ENCODE measurements at regions not wholly inside any gene's neighbourhood (a gene's known extent, or its start where the extent isn't known, plus 50 kb on each side); places are given as distances from the start of the nearest gene placed in this dataset.

GRCh38 chr6:105628156-105628860 is 225.4 kb upstream of the PREP start:
- DNase-seq (ENCODE audit: low spot score), result no peak
- H3K4me3 Mint-ChIP-seq (ENCODE audit: low read depth), result no peak overlapping the region
- H3K36me3 Mint-ChIP-seq (ENCODE audit: low read depth), result peaks cover 43% of the 10 kb centered on the region
- peaks cover 5% of the 10 kb centered on the region for H3K27me3 Mint-ChIP-seq (ENCODE audit: low read depth)
- peaks cover 65% of the 10 kb centered on the region for H3K9me3 Mint-ChIP-seq
- H3K4me1 Mint-ChIP-seq (ENCODE audit: low read depth), result peaks cover 38% of the 10 kb centered on the region
- H3K27ac Mint-ChIP-seq, result peak overlapping the region; percentile 43
- intact Hi-C loops (cut with micrococcal nuclease), result no loop called here

- Mint-ChIP-seq H3K9me3 (peaks cover 52% of the 10 kb centered on the region), H3K4me1 (ENCODE audit: low read depth) (peaks cover 55% of the 10 kb centered on the region), H3K27me3 (ENCODE audit: low read depth) (peaks cover 5% of the 10 kb centered on the region), H3K27ac (peak overlapping the region; percentile 79), H3K4me3 (ENCODE audit: low read depth) (peak overlapping the region; percentile 9), H3K36me3 (ENCODE audit: low read depth) (peaks cover 44% of the 10 kb centered on the region)
- intact Hi-C loops (cut with micrococcal nuclease), result loop anchor here (1.0 to 2.0 kb wide), 3 partner anchors 20 to 36 kb away; no protein-coding TSS in a partner anchor
- no peak for DNase-seq (ENCODE audit: low spot score)
Measured at GRCh38 chr6:105626295-105627158, 223.6 kb upstream of the PREP start.

GRCh38 chr6:105624021-105624420 is 221.1 kb upstream of the PREP start:
- Mint-ChIP-seq H3K4me3 (ENCODE audit: low read depth) (no peak overlapping the region), H3K36me3 (ENCODE audit: low read depth) (peaks cover 31% of the 10 kb centered on the region), H3K4me1 (ENCODE audit: low read depth) (peaks cover 67% of the 10 kb centered on the region), H3K27me3 (ENCODE audit: low read depth) (no peaks in the 10 kb centered on the region), H3K27ac (no peak overlapping the region), H3K9me3 (peaks cover 35% of the 10 kb centered on the region)
- no peak for DNase-seq (ENCODE audit: low spot score)
- intact Hi-C loops (cut with micrococcal nuclease), result no loop called here

GRCh38 chr6:105622226-105622625 is 219.3 kb upstream of the PREP start:
- peak overlapping the region; percentile 28 for H3K27ac Mint-ChIP-seq
- intact Hi-C loops (cut with micrococcal nuclease), result no loop called here
- H3K36me3 Mint-ChIP-seq (ENCODE audit: low read depth), result peaks cover 22% of the 10 kb centered on the region
- H3K4me1 Mint-ChIP-seq (ENCODE audit: low read depth), result peaks cover 52% of the 10 kb centered on the region
- no peak overlapping the region for H3K4me3 Mint-ChIP-seq (ENCODE audit: low read depth)
- peaks cover 24% of the 10 kb centered on the region for H3K9me3 Mint-ChIP-seq
- DNase-seq (ENCODE audit: low spot score), result no peak
- peaks cover 2% of the 10 kb centered on the region for H3K27me3 Mint-ChIP-seq (ENCODE audit: low read depth)

- peaks cover 23% of the 10 kb centered on the region for H3K36me3 Mint-ChIP-seq (ENCODE audit: low read depth)
- H3K9me3 Mint-ChIP-seq, result peaks cover 24% of the 10 kb centered on the region
- DNase-seq (ENCODE audit: low spot score), result no peak
- intact Hi-C loops (cut with micrococcal nuclease), result loop anchor here (1.0 kb wide), 3 partner anchors 25 to 137 kb away; no protein-coding TSS in a partner anchor
- H3K4me3 Mint-ChIP-seq (ENCODE audit: low read depth), result no peak overlapping the region
- H3K27me3 Mint-ChIP-seq (ENCODE audit: low read depth), result peaks cover 2% of the 10 kb centered on the region
- H3K4me1 Mint-ChIP-seq (ENCODE audit: low read depth), result peaks cover 46% of the 10 kb centered on the region
- peak overlapping the region; percentile 28 for H3K27ac Mint-ChIP-seq
Measured at GRCh38 chr6:105621564-105622175, 218.8 kb upstream of the PREP start.

- peaks cover 20% of the 10 kb centered on the region for H3K9me3 Mint-ChIP-seq
- H3K27ac Mint-ChIP-seq, result peak overlapping the region; percentile 85
- H3K36me3 Mint-ChIP-seq (ENCODE audit: low read depth), result peaks cover 22% of the 10 kb centered on the region
- H3K27me3 Mint-ChIP-seq (ENCODE audit: low read depth), result peaks cover 2% of the 10 kb centered on the region
- peaks cover 40% of the 10 kb centered on the region for H3K4me1 Mint-ChIP-seq (ENCODE audit: low read depth)
- intact Hi-C loops (cut with micrococcal nuclease), result loop anchor here (1.0 kb wide), 3 partner anchors 25 to 137 kb away; no protein-coding TSS in a partner anchor
- no peak for DNase-seq (ENCODE audit: low spot score)
- H3K4me3 Mint-ChIP-seq (ENCODE audit: low read depth), result no peak overlapping the region
Measured at GRCh38 chr6:105620878-105621277, 218.0 kb upstream of the PREP start.

- peaks cover 2% of the 10 kb centered on the region for H3K27me3 Mint-ChIP-seq (ENCODE audit: low read depth)
- no peak for DNase-seq (ENCODE audit: low spot score)
- intact Hi-C loops (cut with micrococcal nuclease), result no loop called here
- peak overlapping the region; percentile 85 for H3K27ac Mint-ChIP-seq
- peaks cover 22% of the 10 kb centered on the region for H3K9me3 Mint-ChIP-seq
- no peak overlapping the region for H3K4me3 Mint-ChIP-seq (ENCODE audit: low read depth)
- H3K36me3 Mint-ChIP-seq (ENCODE audit: low read depth), result peaks cover 18% of the 10 kb centered on the region
- H3K4me1 Mint-ChIP-seq (ENCODE audit: low read depth), result peaks cover 37% of the 10 kb centered on the region
Measured at GRCh38 chr6:105619971-105620741, 217.3 kb upstream of the PREP start.

- peaks cover 14% of the 10 kb centered on the region for H3K9me3 Mint-ChIP-seq
- DNase-seq (ENCODE audit: low spot score), result no peak
- intact Hi-C loops (cut with micrococcal nuclease), result no loop called here
- H3K27me3 Mint-ChIP-seq (ENCODE audit: low read depth), result peaks cover 2% of the 10 kb centered on the region
- H3K36me3 Mint-ChIP-seq (ENCODE audit: low read depth), result peaks cover 13% of the 10 kb centered on the region
- no peak overlapping the region for H3K4me3 Mint-ChIP-seq (ENCODE audit: low read depth)
- peaks cover 28% of the 10 kb centered on the region for H3K4me1 Mint-ChIP-seq (ENCODE audit: low read depth)
- no peak overlapping the region for H3K27ac Mint-ChIP-seq
Measured at GRCh38 chr6:105618247-105618646, 215.4 kb upstream of the PREP start.

- Mint-ChIP-seq H3K36me3 (ENCODE audit: low read depth) (peaks cover 12% of the 10 kb centered on the region), H3K4me1 (ENCODE audit: low read depth) (peaks cover 15% of the 10 kb centered on the region), H3K4me3 (ENCODE audit: low read depth) (no peak overlapping the region), H3K27me3 (ENCODE audit: low read depth) (peaks cover 2% of the 10 kb centered on the region), H3K9me3 (peaks cover 12% of the 10 kb centered on the region), H3K27ac (no peak overlapping the region)
- DNase-seq (ENCODE audit: low spot score), result no peak
- intact Hi-C loops (cut with micrococcal nuclease), result no loop called here
Measured at GRCh38 chr6:105616521-105616920, 213.6 kb upstream of the PREP start.

- DNase-seq (ENCODE audit: low spot score), result no peak
- Mint-ChIP-seq H3K4me3 (ENCODE audit: low read depth) (no peak overlapping the region), H3K9me3 (peaks cover 12% of the 10 kb centered on the region), H3K27ac (no peak overlapping the region), H3K36me3 (ENCODE audit: low read depth) (peaks cover 10% of the 10 kb centered on the region), H3K27me3 (ENCODE audit: low read depth) (no peaks in the 10 kb centered on the region), H3K4me1 (ENCODE audit: low read depth) (peaks cover 15% of the 10 kb centered on the region)
- intact Hi-C loops (cut with micrococcal nuclease), result no loop called here
Measured at GRCh38 chr6:105611606-105612005, 208.7 kb upstream of the PREP start.

GRCh38 chr6:105609375-105609991 is 206.6 kb upstream of the PREP start:
- peaks cover 9% of the 10 kb centered on the region for H3K9me3 Mint-ChIP-seq
- no peaks in the 10 kb centered on the region for H3K27me3 Mint-ChIP-seq (ENCODE audit: low read depth)
- H3K4me1 Mint-ChIP-seq (ENCODE audit: low read depth), result peaks cover 15% of the 10 kb centered on the region
- DNase-seq (ENCODE audit: low spot score), result no peak
- no peak overlapping the region for H3K27ac Mint-ChIP-seq
- H3K36me3 Mint-ChIP-seq (ENCODE audit: low read depth), result peaks cover 3% of the 10 kb centered on the region
- intact Hi-C loops (cut with micrococcal nuclease), result no loop called here
- no peak overlapping the region for H3K4me3 Mint-ChIP-seq (ENCODE audit: low read depth)

Data from activated T-helper 2 cell treated with anti-CD3 and anti-CD28 coated beads, Interferon-gamma antibody, Interleukin-2, Interleukin-4, amounts not matched to agents 10 μg/mL and 5 μg/mL and 100 μg/mL, durations not matched to agents 14 hours and 24 hours and 36 hours (primary cell).